PC-9 (cell line): ENCODE measurements at regions not wholly inside any gene's neighbourhood (a gene's known extent, or its start where the extent isn't known, plus 50 kb on each side); places are given as distances from the start of the nearest gene placed in this dataset.

Experiments
- BruUV-seq: library from RNA; stranded (reverse); fragments of 400-500 nt; replicated peaks from 2 replicates; lab custom pipeline; 2021; lab: Mats Ljungman, UMichigan
- CTCF ChIA-PET: fragments of 300-600 bp; sonication (Branson Sonifier 250); formaldehyde crosslinking; loops from one replicate; lab custom pipeline; 2022; ENCODE audit warnings: antibody characterized with exemption; lab: Charles Lee
- POLR2A ChIA-PET: fragments of 300-600 bp; sonication (Branson Sonifier 250); formaldehyde crosslinking; loops from one replicate; lab custom pipeline; 2022; ENCODE audit warnings: antibody characterized with exemption; ENCODE audit not compliant: unreplicated experiment; lab: Charles Lee
- DNase-seq, 2 experiments: peaks; one replicate each; pipeline versions ENCODE4 v3.0.0 to v3.0.0-alpha.2; 2015 to 2022; ENCODE audit warnings: mixed read lengths in 1 of 2
- H2AFZ ChIP-seq: fragments of 200-600 bp; sonication (generic); 2 replicates; pipeline ENCODE4 v1.8.1; 2017; ENCODE audit warnings: antibody characterized with exemption
- H3F3A ChIP-seq: fragments of 200-600 bp; sonication (generic); 2 replicates; pipeline ENCODE4 v1.8.1; 2017; ENCODE audit warnings: antibody characterized with exemption, mild to moderate bottlenecking, low read depth; ENCODE audit not compliant: insufficient read depth
- H3K27ac ChIP-seq: fragments of 200-600 bp; sonication (generic); 2 replicates; pipeline ENCODE4 v1.6.1; 2016; ENCODE audit warnings: mixed run types
- H3K27me3 ChIP-seq: fragments of 200-600 bp; sonication (generic); 2 replicates; pipeline ENCODE4 v1.6.1; 2016; ENCODE audit warnings: low read depth, mixed run types; ENCODE audit not compliant: insufficient read depth
- H3K36me3 ChIP-seq: fragments of 200-600 bp; sonication (generic); 2 replicates; pipeline ENCODE4 v1.6.1; 2016; ENCODE audit warnings: low read depth, mixed run types
- H3K4me1 ChIP-seq: fragments of 200-600 bp; sonication (generic); replicated peaks from 2 replicates; pipeline ENCODE4 v1.6.1; 2016; ENCODE audit warnings: mixed run types; ENCODE audit not compliant: insufficient read depth
- H3K4me2 ChIP-seq: fragments of 200-600 bp; sonication (generic); 2 replicates; pipeline ENCODE4 v1.6.1; 2017; ENCODE audit warnings: mixed run types
- H3K4me3 ChIP-seq: fragments of 200-600 bp; sonication (generic); 2 replicates; pipeline ENCODE4 v1.6.1; 2016; ENCODE audit warnings: mixed run types
- H3K79me2 ChIP-seq: fragments of 200-600 bp; sonication (generic); 2 replicates; pipeline ENCODE4 v1.6.1; 2017; ENCODE audit warnings: low read depth, mixed run types
- H3K9me2 ChIP-seq: fragments of 200-600 bp; sonication (generic); 2 replicates; pipeline ENCODE4 v1.8.1; 2017; ENCODE audit warnings: mild to moderate bottlenecking; ENCODE audit not compliant: insufficient read depth
- H3K9me3 ChIP-seq: fragments of 200-600 bp; sonication (generic); 2 replicates; pipeline ENCODE4 v1.8.1; 2016; ENCODE audit warnings: low read depth; ENCODE audit not compliant: insufficient read depth
- H4K20me1 ChIP-seq: fragments of 200-600 bp; sonication (generic); 2 replicates; pipeline ENCODE4 v1.8.1; 2017; ENCODE audit not compliant: insufficient read depth
- EZH2 ChIP-seq: fragments of 200-600 bp; sonication (generic); IDR thresholded peaks from 2 replicates; pipeline ENCODE4 v1.8.0; 2017; ENCODE audit warnings: antibody characterized with exemption, low read depth
- intact Hi-C: fragments of 100-400 bp; cut with micrococcal nuclease; formaldehyde crosslinking; loops from one replicate; pipeline ENCODE4 v1.10.0; 2022; ENCODE audit not compliant: unreplicated experiment
- TF ChIP-seq, protein P1 (sequence below): fragments of 200-600 bp; sonication (generic); conservative IDR thresholded peaks from 2 replicates; pipeline ENCODE4 v1.6.1; 2017; ENCODE audit warnings: mixed run types, antibody characterized with exemption, mild to moderate bottlenecking, moderate library complexity

DNA sequence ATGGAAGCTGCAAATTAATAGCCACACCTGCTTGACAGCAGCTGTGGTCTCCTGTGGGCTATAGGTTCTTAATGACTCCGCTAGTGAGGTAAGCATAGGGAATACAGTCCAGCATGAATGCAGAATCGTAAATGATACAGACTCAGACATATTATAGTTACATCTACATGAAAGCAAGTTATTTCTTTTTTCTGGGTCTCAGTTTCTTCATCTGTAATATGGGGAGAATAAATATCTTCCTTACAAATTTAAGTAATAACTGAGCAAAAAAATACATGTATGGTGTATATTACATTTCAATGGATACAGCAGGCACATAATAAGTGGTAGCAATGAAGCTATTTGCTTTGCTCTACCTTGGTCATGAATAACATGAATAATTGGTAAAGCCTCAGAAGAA is 245.9 kb upstream of the RHOBTB1 start:
- Histone ChIP-seq H2AFZ (no peak overlapping the region), H3K4me1 (no peaks in the 10 kb centered on the region), H3K27ac (no peak overlapping the region), H4K20me1 (no peaks in the 10 kb centered on the region), H3K79me2 (no peaks in the 10 kb centered on the region), H3K9me2 (no peaks in the 10 kb centered on the region; the same call in 1 of the 2 replicates), H3K36me3 (no peaks in the 10 kb centered on the region), H3K27me3 (no peaks in the 10 kb centered on the region), H3F3A (no peaks in the 10 kb centered on the region), H3K4me3 (no peak overlapping the region), H3K4me2 (no peak overlapping the region), H3K9me3 (no peaks in the 10 kb centered on the region)
- BruUV-seq = no TSS peak
- intact Hi-C loops = loop anchor here (5.0 kb wide), 2 partner anchors 228 to 373 kb away; no protein-coding TSS in a partner anchor
- no peak for TF ChIP-seq EZH2
- TF ChIP-seq, protein P1, sequence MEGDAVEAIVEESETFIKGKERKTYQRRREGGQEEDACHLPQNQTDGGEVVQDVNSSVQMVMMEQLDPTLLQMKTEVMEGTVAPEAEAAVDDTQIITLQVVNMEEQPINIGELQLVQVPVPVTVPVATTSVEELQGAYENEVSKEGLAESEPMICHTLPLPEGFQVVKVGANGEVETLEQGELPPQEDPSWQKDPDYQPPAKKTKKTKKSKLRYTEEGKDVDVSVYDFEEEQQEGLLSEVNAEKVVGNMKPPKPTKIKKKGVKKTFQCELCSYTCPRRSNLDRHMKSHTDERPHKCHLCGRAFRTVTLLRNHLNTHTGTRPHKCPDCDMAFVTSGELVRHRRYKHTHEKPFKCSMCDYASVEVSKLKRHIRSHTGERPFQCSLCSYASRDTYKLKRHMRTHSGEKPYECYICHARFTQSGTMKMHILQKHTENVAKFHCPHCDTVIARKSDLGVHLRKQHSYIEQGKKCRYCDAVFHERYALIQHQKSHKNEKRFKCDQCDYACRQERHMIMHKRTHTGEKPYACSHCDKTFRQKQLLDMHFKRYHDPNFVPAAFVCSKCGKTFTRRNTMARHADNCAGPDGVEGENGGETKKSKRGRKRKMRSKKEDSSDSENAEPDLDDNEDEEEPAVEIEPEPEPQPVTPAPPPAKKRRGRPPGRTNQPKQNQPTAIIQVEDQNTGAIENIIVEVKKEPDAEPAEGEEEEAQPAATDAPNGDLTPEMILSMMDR = no peak
- DNase-seq = no peak
- ChIA-PET POLR2A (interaction anchor here (0.7 kb wide), 1 partner anchor 365 kb away, joined by 13 read pairs; no protein-coding TSS in a partner anchor), CTCF (interaction anchor here (0.7 kb wide), 1 partner anchor 593 kb away, joined by 5 read pairs; no protein-coding TSS in a partner anchor)

DNA sequence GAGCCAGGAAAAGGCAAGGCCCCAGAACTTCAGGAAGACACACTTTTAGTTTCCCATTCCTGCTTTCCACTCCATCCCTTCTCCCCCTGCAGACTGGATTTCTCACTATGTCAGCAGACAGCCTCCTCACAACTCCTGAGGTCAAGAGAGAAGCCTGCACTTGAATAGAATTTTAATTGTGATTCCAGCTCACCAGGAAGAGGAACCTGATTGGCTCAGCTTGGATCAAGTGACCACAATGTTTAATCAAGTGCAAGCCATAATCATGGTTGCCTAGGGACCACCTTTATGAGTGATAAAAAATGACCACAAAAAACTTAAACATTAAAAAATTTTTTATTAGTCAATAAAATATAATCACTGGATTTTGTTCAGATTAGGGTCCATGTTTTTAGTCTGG is 244.7 kb upstream of the RHOBTB1 start:
- no peaks in the 10 kb centered on the region for H3K79me2 ChIP-seq
- no peaks in the 10 kb centered on the region for H3K4me1 ChIP-seq
- no peak overlapping the region for H2AFZ ChIP-seq
- POLR2A ChIA-PET = no interaction called here
- BruUV-seq = no TSS peak
- no peak for TF ChIP-seq EZH2
- TF ChIP-seq, protein P1 = no peak
- no peaks in the 10 kb centered on the region for H4K20me1 ChIP-seq
- H3K27me3 ChIP-seq = no peaks in the 10 kb centered on the region
- H3K27ac ChIP-seq = no peak overlapping the region
- no peaks in the 10 kb centered on the region for H3K9me3 ChIP-seq
- no peaks in the 10 kb centered on the region; the same call in 1 of the 2 replicates for H3K9me2 ChIP-seq
- intact Hi-C loops = no loop called here
- no peak overlapping the region for H3K4me3 ChIP-seq
- CTCF ChIA-PET = no interaction called here
- no peaks in the 10 kb centered on the region for H3K36me3 ChIP-seq
- no peak overlapping the region for H3K4me2 ChIP-seq
- DNase-seq = no peak
- H3F3A ChIP-seq = no peaks in the 10 kb centered on the region

DNA sequence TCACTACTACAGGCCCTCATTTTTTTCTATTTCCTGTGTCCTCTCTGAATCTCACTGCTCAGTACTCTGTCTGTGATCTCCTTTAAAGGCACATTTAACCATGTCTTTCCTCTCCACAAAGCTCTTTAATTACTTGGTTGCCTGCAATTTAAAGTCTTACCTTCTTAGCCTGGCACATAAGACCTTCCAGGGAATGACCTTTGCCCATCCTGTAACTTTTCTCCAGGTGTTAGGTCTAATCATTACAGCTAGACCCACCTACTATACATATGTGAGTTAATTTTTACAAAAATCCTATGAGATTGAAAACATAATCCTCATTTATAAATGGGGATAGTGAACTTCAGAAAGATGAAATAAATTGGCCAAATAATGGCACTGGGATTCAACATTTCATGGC is 244.1 kb upstream of the RHOBTB1 start:
- Histone ChIP-seq H3K4me2 (no peak overlapping the region), H3K36me3 (no peaks in the 10 kb centered on the region), H3K79me2 (no peaks in the 10 kb centered on the region), H3K4me1 (no peaks in the 10 kb centered on the region), H3K9me3 (no peaks in the 10 kb centered on the region), H4K20me1 (no peaks in the 10 kb centered on the region), H2AFZ (no peak overlapping the region), H3K27me3 (no peaks in the 10 kb centered on the region), H3F3A (no peaks in the 10 kb centered on the region), H3K27ac (no peak overlapping the region), H3K4me3 (no peak overlapping the region), H3K9me2 (no peaks in the 10 kb centered on the region; the same call in 1 of the 2 replicates)
- CTCF ChIA-PET = no interaction called here
- intact Hi-C loops = no loop called here
- DNase-seq = no peak
- POLR2A ChIA-PET = no interaction called here
- TF ChIP-seq EZH2 = no peak
- TF ChIP-seq, protein P1 = no peak
- BruUV-seq = no TSS peak
